ENCODE measurements at regions not wholly inside any gene's neighbourhood (a gene's known extent, or its start where the extent isn't known, plus 50 kb on each side); places are given as distances from the start of the nearest gene placed in this dataset.

DNA sequence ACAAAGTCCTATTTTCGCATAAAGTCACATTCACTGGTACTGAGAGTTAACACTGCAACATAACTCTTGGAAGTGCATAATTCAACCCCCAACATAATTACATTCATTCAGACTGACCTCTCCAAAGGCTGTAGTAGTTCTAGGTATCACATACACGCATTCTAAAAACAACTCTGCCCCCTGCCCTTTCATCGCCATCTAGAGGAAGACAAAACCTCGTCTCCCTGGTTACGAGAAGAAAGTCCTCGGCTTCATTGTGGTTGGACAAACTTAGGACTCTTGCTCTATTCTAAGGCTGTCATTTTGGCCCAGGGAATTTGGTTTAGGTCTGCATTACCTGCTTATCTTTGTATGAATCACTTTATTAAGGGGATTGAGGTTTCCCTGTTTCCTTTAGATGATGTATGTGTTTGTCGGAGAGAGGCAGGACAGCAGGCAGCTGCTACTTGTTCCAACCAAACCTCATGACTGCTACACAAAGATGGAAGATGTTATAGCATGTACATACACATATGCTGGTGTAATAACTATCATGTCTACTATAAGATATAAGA lies 215.4 kb upstream of the NRXN1 start:
- no peaks in the 10 kb centered on the region for H3K27me3 ChIP-seq
- no peak for TF ChIP-seq POLR2A (IDR thresholded peaks at IDR 0.05)
- TF ChIP-seq, protein P1, sequence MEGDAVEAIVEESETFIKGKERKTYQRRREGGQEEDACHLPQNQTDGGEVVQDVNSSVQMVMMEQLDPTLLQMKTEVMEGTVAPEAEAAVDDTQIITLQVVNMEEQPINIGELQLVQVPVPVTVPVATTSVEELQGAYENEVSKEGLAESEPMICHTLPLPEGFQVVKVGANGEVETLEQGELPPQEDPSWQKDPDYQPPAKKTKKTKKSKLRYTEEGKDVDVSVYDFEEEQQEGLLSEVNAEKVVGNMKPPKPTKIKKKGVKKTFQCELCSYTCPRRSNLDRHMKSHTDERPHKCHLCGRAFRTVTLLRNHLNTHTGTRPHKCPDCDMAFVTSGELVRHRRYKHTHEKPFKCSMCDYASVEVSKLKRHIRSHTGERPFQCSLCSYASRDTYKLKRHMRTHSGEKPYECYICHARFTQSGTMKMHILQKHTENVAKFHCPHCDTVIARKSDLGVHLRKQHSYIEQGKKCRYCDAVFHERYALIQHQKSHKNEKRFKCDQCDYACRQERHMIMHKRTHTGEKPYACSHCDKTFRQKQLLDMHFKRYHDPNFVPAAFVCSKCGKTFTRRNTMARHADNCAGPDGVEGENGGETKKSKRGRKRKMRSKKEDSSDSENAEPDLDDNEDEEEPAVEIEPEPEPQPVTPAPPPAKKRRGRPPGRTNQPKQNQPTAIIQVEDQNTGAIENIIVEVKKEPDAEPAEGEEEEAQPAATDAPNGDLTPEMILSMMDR (IDR thresholded peaks at IDR 0.05) = no peak
- no peaks in the 10 kb centered on the region for H3K36me3 ChIP-seq
- no peaks in the 10 kb centered on the region for H3K9me3 ChIP-seq
- no peak overlapping the region for H3K4me3 ChIP-seq
- no peaks in the 10 kb centered on the region for H3K4me1 ChIP-seq
- H3K27ac ChIP-seq = no peak overlapping the region
- DNase-seq = no peak

DNA sequence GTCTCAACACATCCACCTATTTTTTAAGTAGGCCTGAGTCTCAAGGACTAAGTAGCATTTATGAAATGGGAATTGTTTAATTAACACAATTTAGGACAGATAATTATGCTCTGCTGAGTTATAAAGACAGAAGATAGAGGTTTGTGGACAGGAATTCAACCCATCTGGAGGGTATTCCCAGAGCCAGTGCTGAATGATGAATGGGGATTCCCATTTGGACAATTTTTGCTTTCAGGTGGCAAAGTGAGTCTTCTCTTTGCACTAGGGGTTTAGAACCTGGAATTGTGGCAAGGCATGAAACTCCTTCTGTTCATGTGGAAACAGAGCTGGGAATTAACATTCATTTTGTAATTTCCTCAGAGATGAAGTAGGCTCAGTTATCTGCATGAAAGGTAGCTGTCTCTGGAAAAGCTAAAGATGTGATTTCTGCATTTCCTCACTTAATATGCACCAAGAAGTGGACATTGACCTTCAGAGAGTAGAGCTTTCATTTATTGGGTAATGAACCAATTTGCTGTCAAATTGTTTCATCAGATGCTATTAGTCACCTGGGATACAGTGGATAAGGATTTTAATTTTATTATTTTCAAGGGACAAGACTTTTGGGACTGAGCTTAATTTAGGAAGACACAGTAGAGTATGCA lies 212.1 kb upstream of the NRXN1 start:
- no peaks in the 10 kb centered on the region for H3K9me3 ChIP-seq
- H3K27ac ChIP-seq = no peak overlapping the region
- TF ChIP-seq, protein P1 (IDR thresholded peaks at IDR 0.05) = no peak
- no peak for TF ChIP-seq POLR2A (IDR thresholded peaks at IDR 0.05)
- no peaks in the 10 kb centered on the region for H3K27me3 ChIP-seq
- DNase-seq = no peak
- no peaks in the 10 kb centered on the region for H3K36me3 ChIP-seq
- H3K4me1 ChIP-seq = no peaks in the 10 kb centered on the region
- H3K4me3 ChIP-seq = no peak overlapping the region

DNA sequence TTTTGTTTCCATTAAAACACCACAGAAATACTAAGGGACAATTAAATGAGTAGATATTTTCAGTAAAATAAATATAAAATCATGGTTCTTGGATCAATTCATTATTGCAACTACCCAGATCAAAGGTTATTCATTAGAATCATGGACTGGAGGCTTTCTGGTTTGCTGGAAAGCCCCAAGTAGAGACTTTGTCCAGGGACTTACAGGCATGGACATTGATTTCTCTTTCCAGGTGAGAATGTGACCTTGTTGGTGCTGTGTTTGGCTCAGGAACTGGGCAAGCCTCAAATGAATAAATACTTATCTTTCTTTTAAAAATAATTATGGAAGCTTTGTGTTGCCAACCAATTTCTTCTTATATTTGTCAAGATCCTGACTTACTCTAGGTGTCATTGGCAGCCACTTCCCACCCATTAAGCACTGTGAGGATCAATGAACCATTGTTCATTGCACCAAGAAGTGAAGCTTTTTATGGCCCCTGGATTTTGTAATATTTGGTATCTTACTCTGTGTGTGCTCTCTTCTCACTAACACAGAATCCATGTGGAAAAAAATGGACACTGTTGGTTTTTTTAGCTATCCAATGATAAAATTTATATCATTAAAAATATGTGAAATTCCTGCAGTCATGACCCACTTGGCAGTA lies 205.8 kb upstream of the NRXN1 start:
- TF ChIP-seq POLR2A (IDR thresholded peaks at IDR 0.05) = no peak
- TF ChIP-seq, protein P1 (IDR thresholded peaks at IDR 0.05) = no peak
- Histone ChIP-seq H3K36me3 (no peaks in the 10 kb centered on the region), H3K27me3 (no peaks in the 10 kb centered on the region), H3K4me1 (no peaks in the 10 kb centered on the region), H3K4me3 (no peak overlapping the region), H3K9me3 (no peaks in the 10 kb centered on the region), H3K27ac (no peak overlapping the region)
- DNase-seq = no peak

DNA sequence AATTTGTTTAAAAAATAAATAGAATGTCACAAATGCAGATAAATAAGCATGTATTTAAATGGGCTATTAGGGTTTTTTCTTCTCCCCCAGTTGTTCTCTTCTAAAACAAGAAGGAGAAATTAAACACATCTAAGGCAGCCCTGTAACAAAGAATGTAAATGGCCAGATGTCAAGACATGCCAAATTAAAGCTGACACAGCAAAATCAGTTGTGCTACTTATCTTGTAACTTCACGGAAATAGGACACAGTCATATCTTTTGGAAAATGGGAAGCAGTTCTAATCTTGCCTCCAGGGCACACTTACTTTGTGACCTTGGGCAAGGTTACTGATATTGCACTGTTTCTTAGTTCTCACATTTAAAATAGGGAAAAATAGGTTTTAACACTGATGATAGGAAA lies 200.1 kb upstream of the NRXN1 start:
- Histone ChIP-seq H3K27me3 (no peaks in the 10 kb centered on the region), H3K4me3 (no peak overlapping the region), H3K9me3 (peaks cover 0 to 5% (median 0%) of the 10 kb centered on the region in 4 donors), H3K27ac (no peak overlapping the region), H3K4me1 (no peaks in the 10 kb centered on the region), H3K36me3 (no peaks in the 10 kb centered on the region)
- no peak for DNase-seq
- TF ChIP-seq, protein P1 (IDR thresholded peaks at IDR 0.05) = no peak
- no peak for TF ChIP-seq POLR2A (IDR thresholded peaks at IDR 0.05)

- no peak overlapping the region for H3K27ac ChIP-seq
- no peaks in the 10 kb centered on the region for H3K36me3 ChIP-seq
- H3K9me3 ChIP-seq = peaks cover 0 to 5% (median 0%) of the 10 kb centered on the region in 4 donors
- no peak overlapping the region for H3K4me3 ChIP-seq
- TF ChIP-seq POLR2A (IDR thresholded peaks at IDR 0.05) = no peak
- H3K4me1 ChIP-seq = no peaks in the 10 kb centered on the region
- no peaks in the 10 kb centered on the region for H3K27me3 ChIP-seq
- DNase-seq = no peak
These were observed 199.1 kb upstream of the NRXN1 start for GRCh38 chr2:51231071-51231470.

GRCh38 chr2:51225377-51225776 lies 193.4 kb upstream of the NRXN1 start:
- Histone ChIP-seq H3K4me3 (no peak overlapping the region), H3K4me1 (no peaks in the 10 kb centered on the region), H3K27ac (no peak overlapping the region), H3K36me3 (no peaks in the 10 kb centered on the region), H3K27me3 (no peaks in the 10 kb centered on the region), H3K9me3 (peaks cover 0 to 5% (median 0%) of the 10 kb centered on the region in 4 donors)
- DNase-seq = no peak
- TF ChIP-seq, protein P1 (IDR thresholded peaks at IDR 0.05) = no peak
- no peak for TF ChIP-seq POLR2A (IDR thresholded peaks at IDR 0.05)

Data from Peyer's patch (tissue), 4 donors.